HEK293 (cell line): ENCODE measurements at regions not wholly inside any gene's neighbourhood (a gene's known extent, or its start where the extent isn't known, plus 50 kb on each side); places are given as distances from the start of the nearest gene placed in this dataset.

Experiments used
- CTCF ChIP-seq: fragments of 450-650 bp; formaldehyde crosslinking; IDR thresholded peaks from 2 replicates; pipeline ENCODE4 v1.5.1; 2016; ENCODE audit warnings: missing biosample characterization, missing genetic modification characterization
- ZNF423 ChIP-seq: fragments of 450-650 bp; formaldehyde crosslinking; IDR thresholded peaks from 2 replicates; pipeline ENCODE4 v1.5.1; 2016; ENCODE audit warnings: missing biosample characterization, missing genetic modification characterization
- ZNF785 ChIP-seq: fragments of 450-650 bp; formaldehyde crosslinking; IDR thresholded peaks from 2 replicates; pipeline ENCODE4 v1.5.1; 2016; ENCODE audit warnings: missing biosample characterization, missing genetic modification characterization

GRCh38 chr6:77036400-77036799, 426.9 kb downstream of the HTR1B start:
- no peak for TF ChIP-seq CTCF
- no peak for TF ChIP-seq ZNF423 (tag by site-specific recombination)
- TF ChIP-seq ZNF785 (tag by site-specific recombination): no peak
